Kasumi-1 (cell line): ENCODE measurements at regions not wholly inside any gene's neighbourhood (a gene's known extent, or its start where the extent isn't known, plus 50 kb on each side); places are given as distances from the start of the nearest gene placed in this dataset.
A peak's percentile ranks its signal among the peaks of the same experiment; 100 is the strongest.

Source experiments
- DNase-seq, 2 experiments: peaks; one replicate each; lab custom pipeline; 2025; lab: John Stamatoyannopoulos, UW

DNA sequence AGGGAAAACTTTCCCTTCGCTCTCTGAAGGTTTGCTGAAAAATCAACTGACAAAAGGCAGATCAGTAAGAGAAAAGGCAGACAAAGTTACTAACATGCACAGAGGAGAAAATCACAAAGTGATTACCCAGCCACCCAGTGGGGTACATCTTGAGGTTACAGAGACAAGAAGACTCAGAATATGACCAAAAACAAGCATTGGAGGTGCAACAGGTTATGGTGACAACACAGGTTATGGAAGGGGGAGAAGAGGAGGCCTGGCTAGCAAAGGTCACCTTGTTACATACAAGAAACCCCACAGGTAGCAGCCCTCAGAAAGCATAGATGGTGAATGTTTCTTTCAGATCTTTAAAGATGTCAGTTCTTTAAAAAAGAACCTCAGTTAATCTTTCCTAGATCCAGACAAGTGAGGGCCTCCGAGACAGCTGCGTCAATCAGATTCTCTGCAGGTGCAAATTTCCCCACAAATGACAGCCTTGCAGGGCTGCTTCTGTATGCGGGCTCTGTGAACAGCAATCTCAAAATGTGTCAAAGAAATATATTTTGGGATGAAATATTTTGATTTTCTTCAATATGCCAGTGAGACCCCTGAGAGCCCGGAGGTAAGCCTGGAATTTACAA is 207.6 kb upstream of the RAB4A start:
- no peak for DNase-seq

DNA sequence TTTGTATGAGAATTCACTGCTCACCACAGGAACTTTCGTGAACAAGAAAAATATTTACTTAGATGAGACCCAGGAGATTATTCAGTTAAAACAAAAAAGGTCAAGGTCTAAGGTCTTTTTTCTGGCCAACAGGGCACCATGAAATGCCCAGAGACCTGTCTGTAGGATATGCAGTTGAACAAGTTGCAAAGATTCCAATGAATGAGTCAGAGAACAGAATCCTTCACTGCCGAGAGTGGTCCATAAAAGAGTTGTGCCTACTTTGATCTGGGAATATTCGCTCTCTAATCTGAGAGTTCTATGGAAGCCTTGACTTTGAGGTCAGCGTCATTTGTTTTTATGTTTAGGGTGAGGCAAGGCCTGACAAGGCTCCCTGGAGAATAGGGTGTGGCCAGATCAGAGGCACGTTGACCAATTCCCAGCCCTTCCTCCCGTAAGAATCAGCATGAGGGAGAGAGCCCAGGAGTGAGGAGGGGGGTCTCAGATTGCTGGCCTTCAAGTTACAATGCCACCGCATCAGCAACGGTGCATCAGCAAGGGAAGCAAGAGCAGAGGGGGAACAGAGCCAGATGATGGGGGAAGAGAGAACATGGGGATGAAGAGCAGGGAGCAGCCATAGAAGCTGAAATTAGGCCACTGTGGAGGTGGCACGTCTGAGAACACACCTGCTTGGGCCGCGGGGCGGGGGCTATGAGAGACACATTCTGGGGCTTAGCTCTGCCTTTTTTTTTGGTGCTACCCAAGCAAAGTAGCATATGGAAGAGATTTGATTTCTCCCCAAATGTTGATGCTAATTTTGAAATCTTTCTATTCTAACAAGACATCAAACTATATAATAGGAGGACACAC is 206.4 kb upstream of the RAB4A start:
- no peak for DNase-seq

DNA sequence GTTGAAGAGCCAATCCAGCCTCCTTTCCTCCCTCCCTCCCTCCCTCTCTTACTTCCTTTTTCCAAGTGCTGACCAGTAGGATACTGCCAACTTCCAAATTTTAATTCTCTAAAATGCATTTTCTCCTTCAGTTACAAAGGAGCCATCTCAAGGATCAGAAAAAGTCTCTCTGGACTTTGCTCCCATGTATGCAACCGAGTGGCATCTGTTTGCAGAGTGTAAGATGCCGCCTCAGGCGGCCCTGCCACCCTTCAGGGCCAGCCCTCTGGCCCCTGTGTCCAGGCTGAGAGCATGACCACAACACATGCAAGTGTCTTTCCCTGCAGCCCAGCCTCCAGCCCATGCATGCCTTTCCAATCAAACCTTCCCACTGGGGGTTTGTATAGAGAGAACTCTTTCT is 205.3 kb upstream of the RAB4A start:
- DNase-seq = no peak

DNA sequence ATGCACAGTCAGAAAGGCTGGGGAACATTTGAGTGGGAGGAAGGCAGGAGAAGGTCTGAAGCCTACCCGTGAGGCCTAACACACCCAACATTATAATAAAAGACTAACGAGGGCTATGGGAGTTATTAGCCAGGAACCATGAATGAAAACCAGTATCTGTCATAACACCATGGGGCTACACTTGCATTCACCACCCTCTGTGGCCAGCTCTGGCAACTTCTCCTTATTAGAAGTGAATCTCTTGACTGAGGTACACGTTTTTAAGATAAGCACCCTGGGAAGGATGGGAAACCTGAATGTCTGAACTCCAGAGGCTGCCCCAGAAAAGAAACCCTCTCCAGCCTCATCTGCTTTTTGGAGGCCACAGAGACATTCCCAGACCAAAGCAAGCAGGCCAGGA is 204.3 kb upstream of the RAB4A start:
- no peak for DNase-seq

DNA sequence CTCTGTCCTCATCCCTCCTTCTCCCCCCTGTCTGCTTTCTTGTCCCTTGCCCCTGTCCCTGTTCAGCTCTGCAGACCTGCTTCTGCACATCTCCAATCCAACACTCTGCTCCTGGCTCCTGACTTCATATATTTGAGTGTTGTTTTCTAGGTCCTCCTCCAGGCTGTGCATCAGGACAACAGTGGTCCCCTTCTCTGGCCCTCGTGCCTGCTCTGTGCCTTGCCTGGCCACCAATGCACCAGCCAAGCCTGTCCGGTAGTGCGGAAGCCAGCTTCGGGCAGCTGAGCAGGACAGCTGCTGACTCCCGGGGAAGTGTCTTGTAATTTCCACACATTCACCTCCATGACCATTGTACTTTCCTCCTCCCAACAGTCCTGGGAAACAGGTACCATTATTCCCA is 203.4 kb upstream of the RAB4A start:
- no peak for DNase-seq

DNA sequence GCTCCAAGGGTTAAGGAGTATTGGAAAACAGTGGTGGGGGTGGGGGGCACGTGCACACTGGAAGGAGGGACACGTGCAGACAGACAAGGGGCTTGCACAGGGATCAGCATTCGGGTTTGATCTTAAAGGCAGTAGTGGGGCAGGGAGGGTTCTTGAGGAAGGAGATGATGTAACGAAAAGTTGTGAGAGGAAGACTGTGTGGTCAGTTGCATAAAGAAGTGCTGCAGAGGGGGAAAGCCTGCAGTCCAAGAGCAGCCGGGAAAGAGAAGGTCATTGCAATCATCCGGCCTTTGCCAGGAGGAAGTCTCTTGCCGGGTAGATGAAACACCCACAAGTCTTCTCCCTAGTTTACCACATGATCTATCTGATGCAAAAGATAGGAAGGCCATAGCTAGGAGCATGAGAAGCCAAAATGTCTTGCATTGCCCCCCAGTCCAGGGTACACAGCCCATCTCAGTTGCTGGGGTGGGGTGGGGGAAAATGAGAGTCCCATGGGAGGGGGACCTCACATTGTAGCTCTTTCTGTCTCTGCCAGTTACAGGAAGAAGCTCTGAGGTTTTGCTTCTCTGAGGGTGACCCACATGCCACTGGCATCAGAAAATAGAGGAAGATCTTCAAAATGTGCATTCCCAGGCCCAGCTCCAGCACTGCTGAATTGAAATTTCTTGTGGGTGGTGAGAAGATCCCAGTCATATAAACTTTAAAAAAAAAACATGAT is 202.5 kb upstream of the RAB4A start:
- peak; percentile 99 for DNase-seq

DNA sequence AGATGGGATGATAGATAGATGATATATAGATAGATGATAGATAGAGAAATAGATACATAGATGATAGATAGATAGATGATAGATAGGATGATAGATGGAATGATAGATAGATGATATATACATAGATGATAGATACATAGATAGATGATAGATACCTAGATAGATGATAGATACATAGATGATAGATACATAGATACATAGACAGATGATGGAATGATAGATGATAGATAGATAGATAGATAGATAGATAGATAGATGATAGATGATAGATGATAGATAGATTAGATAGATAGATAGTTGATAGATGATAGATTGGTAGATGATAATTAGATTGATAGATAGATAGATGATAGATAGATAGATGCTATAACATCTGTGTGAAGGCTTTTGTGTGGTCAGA is 201.7 kb upstream of the RAB4A start:
- DNase-seq = no peak

DNA sequence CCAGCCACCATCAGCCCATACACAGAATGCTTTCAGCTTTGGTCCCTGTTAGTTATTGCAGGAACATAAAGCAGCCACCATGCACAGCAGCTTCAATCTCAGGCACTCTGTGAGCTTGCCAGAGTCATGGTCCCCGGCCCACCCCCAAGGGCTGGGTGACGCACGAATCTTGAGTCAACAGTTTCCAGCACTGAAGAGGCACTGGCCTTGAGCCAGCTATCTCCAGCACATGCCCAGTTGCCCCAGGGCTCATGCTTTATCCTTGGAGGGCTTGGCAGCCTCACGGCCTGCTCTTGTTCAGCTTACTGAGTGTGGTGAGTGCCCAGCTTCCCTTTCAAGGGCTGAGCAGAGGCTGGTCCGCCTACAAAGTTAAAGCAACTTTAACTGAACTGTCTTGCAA is 200.7 kb upstream of the RAB4A start:
- peak; percentile 15 to 25 for DNase-seq

DNA sequence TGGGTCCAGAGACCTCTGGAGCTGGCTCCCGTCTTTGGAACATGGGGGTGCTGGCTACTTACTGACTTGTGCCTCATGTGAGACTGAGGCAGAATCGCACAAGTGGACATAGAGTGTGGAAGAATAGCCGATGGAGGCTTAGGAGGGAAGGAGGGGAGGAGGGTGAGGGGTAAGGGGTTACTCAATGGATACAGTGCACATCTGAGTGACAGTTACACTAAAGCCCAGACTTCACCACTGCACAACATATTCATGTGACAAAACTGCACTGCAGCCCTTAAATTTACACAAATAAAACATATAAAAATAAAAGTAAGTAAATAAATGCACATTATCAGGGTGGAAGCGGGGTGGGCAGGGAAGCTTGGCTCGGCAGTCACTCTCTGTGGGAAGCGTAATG is 197.7 kb upstream of the RAB4A start:
- no peak for DNase-seq

DNA sequence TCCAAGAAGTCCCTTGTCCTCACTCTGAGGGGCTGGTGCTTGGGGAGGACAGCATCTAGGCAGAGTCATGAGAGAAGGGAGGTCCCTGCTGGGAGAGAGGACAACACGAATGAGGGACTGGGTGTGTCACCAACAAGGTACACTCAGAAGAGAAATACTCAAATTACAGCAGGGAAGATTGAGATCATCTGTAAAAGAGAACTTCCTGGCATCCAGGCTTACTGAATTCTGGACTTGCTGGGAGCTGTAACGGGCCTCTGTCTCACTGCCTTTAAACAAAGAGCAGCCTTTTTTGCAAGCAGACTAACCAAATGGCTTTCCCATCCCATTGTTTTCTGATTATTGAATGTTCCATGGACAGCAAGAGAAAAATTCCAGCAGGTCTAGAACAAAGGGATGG is 195.7 kb upstream of the RAB4A start:
- no peak for DNase-seq

DNA sequence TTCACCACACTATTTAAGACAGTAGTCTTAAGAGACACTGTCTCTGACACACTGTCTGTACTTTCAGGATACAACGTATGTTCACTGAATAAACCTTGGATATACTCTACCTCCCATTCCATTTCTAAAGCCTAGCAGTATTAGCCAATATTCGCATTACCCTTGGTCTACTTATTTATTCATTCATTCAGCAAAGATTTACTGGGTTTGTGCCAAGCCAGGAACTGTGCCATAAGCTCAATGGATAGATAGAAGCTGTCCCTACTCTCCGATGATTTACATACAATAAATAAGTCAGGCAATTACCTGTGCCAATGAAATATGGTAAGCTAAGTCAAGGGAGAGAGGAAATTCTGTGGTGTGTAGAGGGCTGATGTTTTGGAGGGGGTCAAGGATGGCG is 195.2 kb upstream of the RAB4A start:
- DNase-seq = no peak

DNA sequence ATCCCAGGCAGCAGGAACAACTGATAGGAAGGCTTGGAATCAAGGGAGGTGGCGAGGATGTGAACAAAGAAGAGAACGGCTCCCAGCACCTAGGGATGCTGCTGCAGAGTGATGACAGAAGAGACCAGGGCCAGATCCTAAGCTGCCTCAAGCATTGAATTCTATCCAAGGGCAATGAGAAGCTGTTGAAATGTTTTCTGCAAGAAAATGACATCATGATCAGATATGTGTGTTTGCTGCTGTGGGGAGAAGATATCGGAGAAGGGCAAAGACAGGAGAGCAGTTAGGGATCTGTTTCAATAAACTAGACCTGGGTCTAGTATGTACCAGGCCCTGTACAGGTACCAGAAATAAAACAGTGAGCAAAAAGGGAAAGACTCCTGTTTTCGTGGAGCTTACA is 194.7 kb upstream of the RAB4A start:
- DNase-seq = no peak

DNA sequence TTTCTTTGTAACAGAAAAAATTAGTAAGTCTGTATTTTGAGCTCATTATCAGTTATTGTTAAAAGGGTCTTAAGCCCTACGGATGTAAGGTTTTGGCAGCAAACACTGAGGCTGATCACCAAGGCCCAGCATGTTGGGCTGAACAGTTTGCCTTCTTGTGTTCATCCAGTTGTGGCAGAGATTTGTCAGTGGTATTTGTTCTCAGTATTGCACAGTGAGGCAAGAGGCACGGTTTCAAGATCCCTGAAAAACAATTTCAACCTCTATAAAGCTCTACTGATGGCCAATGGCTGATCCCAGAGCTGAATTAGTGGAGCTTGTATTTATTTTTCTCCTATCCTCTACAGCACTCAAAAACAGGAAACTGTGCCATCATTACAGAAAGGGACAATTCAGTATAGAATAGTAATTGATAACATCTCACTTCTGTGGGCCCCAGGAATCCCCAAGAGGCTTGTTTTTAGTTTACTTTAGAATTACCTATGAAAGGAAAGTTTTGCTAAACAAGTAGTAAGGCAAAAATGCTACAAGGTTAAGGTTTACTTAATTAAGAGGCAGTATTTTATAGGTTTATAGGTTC is 191.8 kb upstream of the RAB4A start:
- no peak for DNase-seq

DNA sequence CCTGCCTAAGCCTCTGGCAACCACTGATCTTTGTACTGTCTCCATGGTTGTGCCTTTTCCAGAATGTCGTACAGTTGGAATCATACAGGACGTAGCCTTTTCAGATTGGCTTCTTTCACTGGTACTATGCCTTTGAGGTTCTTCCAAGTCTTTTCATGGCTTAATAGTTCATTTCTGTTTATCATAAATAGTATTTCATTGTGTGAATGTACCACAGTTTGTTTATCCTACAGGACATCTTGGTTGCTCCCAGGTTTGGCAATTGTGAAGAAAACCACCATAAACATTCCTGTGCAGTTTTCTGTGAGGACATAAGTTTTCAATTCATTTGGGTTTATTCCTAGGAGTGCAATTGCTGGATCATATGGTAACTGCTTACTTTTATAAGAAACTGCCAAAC is 190.6 kb upstream of the RAB4A start:
- no peak for DNase-seq

DNA sequence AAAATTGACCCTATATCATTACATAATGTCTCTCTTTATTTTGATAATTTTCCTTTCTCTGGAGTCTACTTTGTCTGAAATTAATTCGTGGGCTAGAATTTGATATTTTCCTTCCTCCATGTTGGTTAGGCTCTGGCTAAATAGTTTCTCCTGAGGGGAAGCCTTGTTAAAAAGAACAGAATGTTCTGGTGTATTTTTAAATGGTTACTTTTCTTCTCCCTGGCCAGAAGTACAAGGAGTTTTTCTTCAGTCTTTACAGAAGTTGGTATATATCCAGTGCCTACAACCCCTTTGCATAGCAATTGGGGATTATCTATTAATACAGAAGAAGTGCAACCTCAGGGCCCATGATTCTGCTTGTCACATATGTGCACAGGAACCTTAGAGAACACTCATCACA is 185.6 kb upstream of the RAB4A start:
- no peak for DNase-seq

DNA sequence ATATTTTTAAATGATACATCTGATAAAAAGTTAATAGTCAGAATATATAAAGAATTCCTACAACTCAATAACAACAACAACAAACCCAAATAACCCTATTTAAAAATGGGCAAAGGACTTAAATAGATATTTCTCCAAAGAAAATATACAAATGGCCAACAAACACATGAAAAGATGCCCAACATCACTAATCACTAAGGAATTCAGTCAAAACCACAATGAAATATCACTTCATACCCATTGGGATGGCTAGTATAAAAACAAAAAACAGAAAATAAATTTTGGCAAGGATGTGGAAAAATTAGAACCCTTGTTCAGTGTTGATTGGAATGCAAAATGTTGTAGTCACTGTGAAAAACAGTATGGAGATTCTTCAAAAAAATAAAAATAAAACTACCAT is 184.8 kb upstream of the RAB4A start:
- DNase-seq = no peak

DNA sequence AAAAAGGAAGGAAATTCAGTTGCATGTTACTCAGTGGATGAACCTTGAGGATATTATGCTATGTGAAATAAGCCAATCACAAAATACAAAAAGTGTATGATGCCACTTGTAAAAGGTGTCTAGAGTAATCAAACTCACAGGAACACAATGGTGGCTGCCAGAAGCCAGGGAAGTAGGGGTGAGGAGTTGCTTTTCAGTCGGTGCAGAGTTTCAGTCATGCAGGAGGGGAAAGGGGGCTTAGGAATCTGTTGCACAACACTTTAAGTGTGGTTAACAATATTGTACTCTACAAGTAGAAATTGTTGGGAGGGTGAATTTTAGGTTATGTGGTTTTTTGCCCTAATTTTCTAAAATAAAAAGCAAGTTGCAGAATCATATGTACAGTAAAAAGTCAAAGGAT is 184.2 kb upstream of the RAB4A start:
- peak in 1 of 2 experiments; percentile 2 for DNase-seq

DNA sequence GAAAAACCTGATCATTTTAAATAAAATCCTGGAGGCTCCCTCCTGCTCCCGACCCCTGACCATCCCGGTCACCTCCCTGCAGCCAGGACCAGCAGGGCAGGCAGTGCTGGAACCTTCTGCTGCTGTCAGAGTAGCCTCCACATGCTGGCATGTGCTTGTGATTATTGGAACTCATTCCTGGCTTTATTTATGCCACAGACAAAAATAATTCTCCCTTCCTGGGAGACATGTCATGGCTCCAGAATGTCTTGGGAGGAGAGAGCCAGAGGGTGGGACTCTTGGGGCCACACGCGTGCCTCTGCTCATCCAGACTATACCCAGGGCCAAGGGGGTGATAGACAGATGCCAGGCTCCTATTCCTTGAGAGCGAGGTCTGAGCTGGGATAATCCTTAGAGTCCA is 183.6 kb upstream of the RAB4A start:
- no peak for DNase-seq

DNA sequence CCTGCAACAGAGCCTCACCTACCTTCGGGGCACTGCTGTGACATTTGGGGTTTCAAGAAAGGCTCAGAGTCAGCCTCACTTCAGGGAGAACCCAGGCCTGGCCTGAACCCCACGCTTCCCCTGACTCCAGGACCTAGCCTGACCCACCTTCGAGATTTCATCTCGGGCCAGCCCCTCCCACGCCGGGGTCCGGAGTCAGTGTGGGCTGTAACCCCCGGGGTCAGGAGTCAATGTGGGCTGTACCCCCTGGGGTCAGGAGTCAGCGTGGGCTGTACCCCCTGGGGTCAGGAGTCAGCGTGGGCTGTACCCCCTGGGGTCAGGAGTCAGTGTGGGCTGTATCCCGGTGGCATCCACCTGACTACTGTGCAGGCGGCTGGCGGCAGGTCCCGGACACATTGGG is 183.0 kb upstream of the RAB4A start:
- no peak for DNase-seq

DNA sequence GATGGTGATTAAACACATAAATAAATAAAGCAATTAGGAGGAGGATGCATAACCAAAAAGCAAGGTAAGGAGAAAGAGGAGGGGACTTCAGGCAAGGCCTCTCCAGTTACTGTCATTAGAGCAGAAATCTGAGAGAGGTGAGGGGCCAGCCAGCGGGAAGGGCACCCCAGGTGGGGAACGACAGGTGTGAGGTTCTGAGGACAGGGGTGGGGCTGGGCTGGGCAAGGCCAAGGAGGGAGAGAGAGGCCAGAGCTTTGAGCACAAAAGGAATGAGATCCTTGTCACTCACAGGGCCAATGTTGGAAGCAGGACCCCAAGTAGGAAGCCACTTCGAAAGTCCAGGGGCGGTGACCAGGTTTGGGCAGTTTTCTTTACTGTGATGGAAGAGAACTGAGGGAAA is 182.2 kb upstream of the RAB4A start:
- no peak for DNase-seq

DNA sequence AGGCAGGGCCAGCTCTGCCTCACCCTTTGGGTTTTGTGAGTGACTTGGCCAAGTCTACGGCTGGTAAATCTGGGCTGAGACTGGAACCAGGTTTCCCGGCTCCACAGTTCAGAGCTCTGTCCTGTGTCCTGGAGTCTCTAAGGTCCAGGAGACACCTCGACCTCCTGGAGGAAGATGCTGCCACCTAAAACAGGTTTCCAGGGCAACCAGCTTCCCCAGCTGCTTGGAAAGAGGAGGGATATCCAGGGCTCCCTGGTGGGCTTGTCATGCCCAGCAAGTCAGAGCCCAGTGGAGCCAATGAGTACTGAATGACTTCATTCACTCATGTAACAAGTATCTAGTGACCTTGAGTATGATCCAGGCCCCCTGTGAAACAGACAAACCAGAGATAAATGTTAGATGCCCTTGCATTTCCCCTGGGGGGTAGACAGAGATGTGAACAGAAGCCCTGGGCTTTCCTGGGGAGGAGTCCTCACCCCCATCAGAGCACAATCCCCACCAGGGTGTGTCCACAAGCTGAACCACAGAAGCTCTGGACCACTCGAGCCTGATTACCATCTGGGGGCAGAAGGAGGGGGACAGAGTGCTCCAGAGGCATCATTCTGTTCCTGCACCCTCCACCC is 181.2 kb upstream of the RAB4A start:
- DNase-seq = no peak

DNA sequence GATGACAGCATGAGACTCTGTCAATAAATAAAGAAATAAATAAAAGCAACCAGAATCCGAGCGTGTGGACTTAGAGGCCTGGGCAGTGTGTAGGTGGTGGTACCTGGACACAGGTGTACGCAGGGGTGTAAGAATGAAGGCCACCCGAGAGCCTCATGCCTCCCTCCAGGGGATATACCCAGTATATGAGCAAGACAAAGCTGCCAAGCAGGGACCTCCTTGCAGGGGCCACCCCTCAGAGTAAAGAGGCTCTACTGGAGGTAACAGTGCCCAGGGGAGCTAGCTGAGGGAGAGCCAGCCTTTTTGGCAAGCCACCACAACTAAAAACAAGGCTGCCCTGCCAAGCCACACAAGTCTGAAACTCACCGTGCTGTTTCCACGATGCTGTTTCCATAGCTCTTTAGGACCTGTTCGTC is 179.2 kb upstream of the RAB4A start:
- no peak for DNase-seq
